ENCODE measurements at regions not wholly inside any gene's neighbourhood (a gene's known extent, or its start where the extent isn't known, plus 50 kb on each side); places are given as distances from the start of the nearest gene placed in this dataset.

GRCh38 chr14:30484976-30485375 lies 74.0 kb upstream of the G2E3 start:
- no peak for TF ChIP-seq CTCF (conservative IDR thresholded peaks at IDR 0.05; ENCODE audit: low read length)
- TF ChIP-seq EZH2phosphoT487 (IDR thresholded peaks at IDR 0.05; ENCODE audit: borderline replicate concordance), result no peak

All from Loucy (cell line).